ENCODE measurements at regions not wholly inside any gene's neighbourhood (a gene's known extent, or its start where the extent isn't known, plus 50 kb on each side); places are given as distances from the start of the nearest gene placed in this dataset.
"Not testable (repeated sequence)": the region's sequence is repeated elsewhere in the genome, so short reads cannot be mapped to it uniquely, and the experiment has no call there.

DNA sequence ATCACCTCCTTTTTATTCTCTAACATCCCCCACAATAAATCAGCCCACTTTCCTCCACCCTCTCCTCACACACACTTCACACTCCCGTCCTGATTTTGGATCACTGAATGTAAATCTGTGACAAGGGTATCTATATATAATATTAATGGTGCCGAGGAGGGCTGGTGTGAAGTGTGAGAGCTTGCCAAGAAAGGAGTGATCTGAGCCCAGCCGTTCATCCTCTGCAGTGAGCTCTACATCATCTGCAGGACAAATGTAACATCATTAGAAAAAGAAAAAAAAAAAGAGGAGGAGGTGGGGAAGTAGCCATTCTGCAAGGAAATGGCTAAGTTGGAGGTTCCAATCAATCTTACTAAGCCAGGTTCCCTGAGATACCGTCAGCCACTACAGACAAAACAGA is 291.7 kb upstream of the RRP15 start:
- H3K4me3 ChIP-seq: no peak overlapping the region
- peaks cover 0 to 7% (median 3%) of the 10 kb centered on the region in 4 donors for H3K4me1 ChIP-seq
- no peaks in the 10 kb centered on the region for H3K36me3 ChIP-seq
- H3K9me3 ChIP-seq: no peaks in the 10 kb centered on the region
- TF ChIP-seq POLR2A (IDR thresholded peaks at IDR 0.05; ENCODE audit: low read depth) (no peak), EP300 (IDR thresholded peaks at IDR 0.05) (no peak), POLR2AphosphoS5 (IDR thresholded peaks at IDR 0.05) (no peak)
- TF ChIP-seq, protein P1, sequence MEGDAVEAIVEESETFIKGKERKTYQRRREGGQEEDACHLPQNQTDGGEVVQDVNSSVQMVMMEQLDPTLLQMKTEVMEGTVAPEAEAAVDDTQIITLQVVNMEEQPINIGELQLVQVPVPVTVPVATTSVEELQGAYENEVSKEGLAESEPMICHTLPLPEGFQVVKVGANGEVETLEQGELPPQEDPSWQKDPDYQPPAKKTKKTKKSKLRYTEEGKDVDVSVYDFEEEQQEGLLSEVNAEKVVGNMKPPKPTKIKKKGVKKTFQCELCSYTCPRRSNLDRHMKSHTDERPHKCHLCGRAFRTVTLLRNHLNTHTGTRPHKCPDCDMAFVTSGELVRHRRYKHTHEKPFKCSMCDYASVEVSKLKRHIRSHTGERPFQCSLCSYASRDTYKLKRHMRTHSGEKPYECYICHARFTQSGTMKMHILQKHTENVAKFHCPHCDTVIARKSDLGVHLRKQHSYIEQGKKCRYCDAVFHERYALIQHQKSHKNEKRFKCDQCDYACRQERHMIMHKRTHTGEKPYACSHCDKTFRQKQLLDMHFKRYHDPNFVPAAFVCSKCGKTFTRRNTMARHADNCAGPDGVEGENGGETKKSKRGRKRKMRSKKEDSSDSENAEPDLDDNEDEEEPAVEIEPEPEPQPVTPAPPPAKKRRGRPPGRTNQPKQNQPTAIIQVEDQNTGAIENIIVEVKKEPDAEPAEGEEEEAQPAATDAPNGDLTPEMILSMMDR (IDR thresholded peaks at IDR 0.05): no peak
- H3K27me3 ChIP-seq: no peaks in the 10 kb centered on the region
- intact Hi-C loops (cut with DNase I): no loop called here
- 33% methylated on average over 4 of the region's 4 CpGs for whole genome bisulfite sequencing
- DNase-seq (ENCODE audit: extremely low spot score): no peak
- H3K27ac ChIP-seq (replicated peaks in 1 of 4): no peak overlapping the region

DNA sequence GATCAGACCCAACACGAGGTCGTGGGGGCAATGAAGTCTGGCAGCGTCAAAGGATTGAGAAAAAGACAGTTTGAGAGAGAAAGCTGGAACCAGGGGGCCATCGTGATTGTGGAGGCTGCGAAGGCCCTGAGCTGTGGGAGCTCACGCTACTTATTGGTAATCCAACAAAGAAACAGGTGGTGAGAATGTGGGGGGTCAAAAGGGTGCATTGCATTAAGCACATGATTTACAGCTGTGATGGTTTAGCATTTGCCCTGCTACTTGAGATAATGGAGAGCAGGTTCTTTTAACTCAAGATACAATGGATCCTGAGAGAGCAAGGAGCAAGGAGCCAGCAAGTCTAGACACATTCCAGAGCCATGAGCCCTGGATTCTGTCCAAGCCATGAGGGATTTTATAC is 276.8 kb upstream of the RRP15 start:
- WGBS: 93% methylated on average over 6 of the region's 6 CpGs
- H3K36me3 ChIP-seq; H3K27ac ChIP-seq (replicated peaks in 1 of 4); H3K9me3 ChIP-seq; intact Hi-C loops (cut with DNase I); H3K4me3 ChIP-seq; H3K4me1 ChIP-seq; H3K27me3 ChIP-seq; DNase-seq (ENCODE audit: extremely low spot score): not testable (repeated sequence)

DNA sequence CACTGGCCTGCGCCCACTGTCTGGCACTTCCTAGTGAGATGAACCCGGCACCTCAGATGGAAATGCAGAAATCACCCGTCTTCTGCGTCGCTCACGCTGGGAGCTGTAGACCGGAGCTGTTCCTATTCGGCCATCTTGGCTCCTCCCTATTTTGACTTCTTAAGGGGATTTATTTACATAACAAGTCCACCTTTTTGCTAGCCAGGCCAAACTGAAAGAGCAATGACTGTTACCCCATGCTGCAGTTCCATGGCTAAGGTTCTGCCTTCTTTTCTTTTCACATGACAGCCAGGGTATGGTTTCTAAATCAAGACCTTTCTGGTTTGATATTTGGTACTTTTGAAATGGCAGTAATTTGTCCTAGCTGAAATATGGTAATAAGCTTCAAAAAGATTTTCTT is 270.0 kb upstream of the RRP15 start:
- H3K4me1 ChIP-seq; intact Hi-C loops (cut with DNase I); H3K36me3 ChIP-seq; H3K27me3 ChIP-seq; H3K9me3 ChIP-seq; H3K4me3 ChIP-seq; H3K27ac ChIP-seq (replicated peaks in 1 of 4); DNase-seq (ENCODE audit: extremely low spot score): not testable (repeated sequence)
- WGBS: no CpG with 5 or more reads among the region's 8 CpGs

DNA sequence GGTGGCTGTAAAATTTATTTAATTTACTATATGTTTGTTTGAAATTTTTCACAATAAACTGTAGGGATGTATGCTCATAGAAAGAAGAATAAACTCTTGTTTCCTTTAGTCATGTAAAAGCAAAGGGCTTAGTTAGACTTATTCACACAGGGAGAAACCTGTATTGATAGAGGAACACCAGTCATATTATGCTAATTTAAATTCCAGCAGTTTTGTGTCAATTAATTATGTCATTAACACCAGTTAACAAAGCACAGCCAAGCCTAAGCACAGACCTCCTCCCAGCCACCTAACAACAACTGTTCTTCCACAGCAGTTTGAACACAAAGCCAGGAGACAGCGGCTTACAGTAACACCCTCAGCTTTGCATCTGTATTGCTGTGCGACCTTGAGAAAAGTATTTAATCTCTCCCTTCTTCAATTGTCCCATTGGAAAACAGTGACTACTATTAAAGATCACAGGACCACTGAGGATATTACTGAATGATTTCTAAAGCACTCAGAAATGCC is 260.8 kb upstream of the RRP15 start:
- Histone ChIP-seq H3K4me3 (no peak overlapping the region), H3K4me1 (no peaks in the 10 kb centered on the region), H3K27ac (replicated peaks in 1 of 4) (no peak overlapping the region), H3K27me3 (no peaks in the 10 kb centered on the region), H3K9me3 (no peaks in the 10 kb centered on the region), H3K36me3 (no peaks in the 10 kb centered on the region)
- DNase-seq (ENCODE audit: extremely low spot score): no peak
- intact Hi-C loops (cut with DNase I): no loop called here
- TF ChIP-seq POLR2A (IDR thresholded peaks at IDR 0.05; ENCODE audit: low read depth): no peak
- TF ChIP-seq, protein P1 (IDR thresholded peaks at IDR 0.05): no peak
- TF ChIP-seq EP300 (IDR thresholded peaks at IDR 0.05): no peak
- TF ChIP-seq POLR2AphosphoS5 (IDR thresholded peaks at IDR 0.05): no peak
- WGBS: 64% methylated on average over 2 of the region's 2 CpGs

DNA sequence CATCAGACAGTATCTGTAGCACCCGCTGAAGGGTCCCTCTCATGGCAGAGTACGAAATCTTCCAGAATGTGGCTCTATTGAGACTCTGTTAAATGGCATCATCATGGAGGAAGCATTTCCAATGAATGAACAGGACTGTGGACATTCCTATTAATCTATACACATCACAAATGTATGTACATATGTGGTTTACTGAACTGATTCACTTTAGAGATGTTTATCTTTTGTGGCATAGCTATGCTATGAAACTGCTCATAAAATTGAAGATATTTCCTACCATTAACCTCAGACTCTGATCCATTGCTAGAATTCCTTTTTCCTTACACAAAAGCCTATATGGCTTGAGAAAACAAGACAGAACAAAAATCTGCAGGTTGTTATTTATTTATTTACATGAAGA is 259.6 kb upstream of the RRP15 start:
- H3K36me3 ChIP-seq: no peaks in the 10 kb centered on the region
- intact Hi-C loops (cut with DNase I): no loop called here
- H3K27ac ChIP-seq (replicated peaks in 1 of 4): no peak overlapping the region
- TF ChIP-seq EP300 (IDR thresholded peaks at IDR 0.05): no peak
- TF ChIP-seq, protein P1 (IDR thresholded peaks at IDR 0.05): no peak
- no peak overlapping the region for H3K4me3 ChIP-seq
- H3K9me3 ChIP-seq: no peaks in the 10 kb centered on the region
- no peaks in the 10 kb centered on the region for H3K4me1 ChIP-seq
- 92% methylated on average over 2 of the region's 2 CpGs for WGBS
- no peaks in the 10 kb centered on the region for H3K27me3 ChIP-seq
- DNase-seq (ENCODE audit: extremely low spot score): no peak

DNA sequence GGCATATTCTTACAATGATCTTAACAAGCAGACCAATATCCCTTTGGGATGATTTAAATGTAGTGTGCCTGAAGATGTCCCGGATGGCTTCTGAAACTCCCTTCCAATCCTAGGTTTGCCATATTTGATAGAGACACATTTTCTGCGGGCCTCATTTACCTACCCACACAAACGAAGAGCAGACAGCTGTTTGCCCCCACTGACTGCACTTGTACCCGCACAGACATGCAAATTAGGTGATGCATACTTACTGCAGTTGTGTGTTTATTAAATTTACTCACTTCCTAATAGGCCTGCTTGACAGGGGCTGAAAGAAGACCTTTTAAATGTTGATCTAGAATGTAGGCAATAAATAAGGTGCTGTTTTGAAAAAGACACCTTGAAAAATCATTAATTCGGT is 257.9 kb upstream of the RRP15 start:
- H3K4me3 ChIP-seq: no peak overlapping the region
- H3K9me3 ChIP-seq: no peaks in the 10 kb centered on the region
- TF ChIP-seq POLR2AphosphoS5 (IDR thresholded peaks at IDR 0.05) (no peak), EP300 (IDR thresholded peaks at IDR 0.05) (no peak), POLR2A (IDR thresholded peaks at IDR 0.05; ENCODE audit: low read depth) (no peak)
- TF ChIP-seq, protein P1 (IDR thresholded peaks at IDR 0.05): no peak
- peaks cover 0 to 5% (median 0%) of the 10 kb centered on the region in 4 donors for H3K4me1 ChIP-seq
- 96% methylated on average over 5 of the region's 5 CpGs for WGBS
- H3K36me3 ChIP-seq: no peaks in the 10 kb centered on the region
- H3K27ac ChIP-seq (replicated peaks in 1 of 4): no peak overlapping the region
- H3K27me3 ChIP-seq: no peaks in the 10 kb centered on the region
- no peak for DNase-seq (ENCODE audit: extremely low spot score)
- intact Hi-C loops (cut with DNase I): no loop called here

Measured in esophagus muscularis mucosa (tissue), 4 donors.